Mucosa of descending colon (tissue), 3 donors: ENCODE measurements at regions not wholly inside any gene's neighbourhood (a gene's known extent, or its start where the extent isn't known, plus 50 kb on each side); places are given as distances from the start of the nearest gene placed in this dataset.

Source experiments
- ATAC-seq: fragments of 200-7000 bp; cut with Tn5 transposase; one replicate; pipeline ENCODE4 v1.9.1; 2020; ENCODE audit warnings: mild to moderate bottlenecking, moderate library complexity
- DNase-seq, 3 donors: peaks; one replicate each; pipeline ENCODE4 v3.0.0-alpha.2; 2020
- H3K36me3 ChIP-seq: fragments of 200-600 bp; one replicate; pipeline ENCODE4 v1.8.0; 2021; ENCODE audit warnings: low read depth, mild to moderate bottlenecking
- H3K4me1 ChIP-seq: fragments of 200-600 bp; one replicate; pipeline ENCODE4 v1.8.0; 2021; ENCODE audit warnings: low read depth, mild to moderate bottlenecking
- H3K4me3 ChIP-seq: fragments of 200-600 bp; one replicate; pipeline ENCODE4 v1.8.0; 2021; ENCODE audit warnings: mild to moderate bottlenecking
- H3K9me3 ChIP-seq: fragments of 200-600 bp; one replicate; pipeline ENCODE4 v1.8.0; 2021; ENCODE audit warnings: mild to moderate bottlenecking
- intact Hi-C, 2 donors: fragments of 100-400 bp; cut with DNase I in 1 of 2; cut with micrococcal nuclease in 1 of 2; formaldehyde crosslinking; loops; one replicate each; pipeline versions ENCODE4 v1.11.0 to v1.11.1; 2022; cut with DNase I, micrococcal nuclease
- TF ChIP-seq, protein P1 (sequence below): fragments of 200-600 bp; IDR thresholded peaks from one replicate; pipeline ENCODE4 v1.8.0; 2022; ENCODE audit warnings: antibody characterized with exemption, mild to moderate bottlenecking
- donor health status: DM: no; HTN: no; CAD: no; lungs with moderate emphysema.
- donor health status: DM: no; HTN: no; CAD: no.
- donor health status: DM: no; HTN: yes; CAD: no.

DNA sequence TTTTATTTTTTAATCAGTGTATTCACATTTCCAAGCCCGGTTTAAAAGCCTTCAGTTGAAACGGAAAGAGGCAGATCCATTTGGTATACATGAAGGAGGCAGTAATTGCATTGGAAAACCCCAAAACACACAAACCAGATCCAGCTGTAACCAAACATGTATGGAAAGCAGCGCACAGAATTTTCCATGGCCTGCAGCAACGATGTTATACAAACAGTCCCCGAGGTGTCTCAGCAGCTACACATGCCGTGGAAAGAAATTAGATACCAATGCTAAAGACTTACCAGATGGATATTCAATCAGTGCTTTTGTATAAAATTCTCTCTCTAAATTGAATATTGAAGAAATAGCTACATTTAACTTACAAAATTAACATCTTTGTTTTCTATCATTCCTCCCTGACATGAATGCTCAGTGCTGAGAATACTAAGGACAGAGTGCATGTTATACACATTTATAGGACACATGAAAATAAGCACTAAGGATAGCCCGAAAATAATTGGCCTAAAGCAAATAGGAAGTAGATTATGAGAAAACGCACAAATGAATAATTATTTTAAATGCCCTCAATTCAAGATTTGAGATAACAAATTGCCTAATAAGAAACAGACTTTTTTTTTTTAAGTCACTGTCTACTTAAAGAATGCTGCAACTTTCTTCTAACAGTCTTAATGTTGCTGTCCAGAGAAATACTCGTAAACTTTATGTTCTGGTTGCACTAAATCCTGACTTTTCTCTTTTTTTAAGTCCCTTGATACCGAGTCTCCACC is 713.1 kb downstream of the HDGFL1 start:
- H3K9me3 ChIP-seq: no peaks in the 10 kb centered on the region
- DNase-seq (no peak), ATAC-seq (no peak)
- no peaks in the 10 kb centered on the region for H3K4me1 ChIP-seq
- no peak overlapping the region for H3K4me3 ChIP-seq
- intact Hi-C loops: no loop called here
- TF ChIP-seq, protein P1, sequence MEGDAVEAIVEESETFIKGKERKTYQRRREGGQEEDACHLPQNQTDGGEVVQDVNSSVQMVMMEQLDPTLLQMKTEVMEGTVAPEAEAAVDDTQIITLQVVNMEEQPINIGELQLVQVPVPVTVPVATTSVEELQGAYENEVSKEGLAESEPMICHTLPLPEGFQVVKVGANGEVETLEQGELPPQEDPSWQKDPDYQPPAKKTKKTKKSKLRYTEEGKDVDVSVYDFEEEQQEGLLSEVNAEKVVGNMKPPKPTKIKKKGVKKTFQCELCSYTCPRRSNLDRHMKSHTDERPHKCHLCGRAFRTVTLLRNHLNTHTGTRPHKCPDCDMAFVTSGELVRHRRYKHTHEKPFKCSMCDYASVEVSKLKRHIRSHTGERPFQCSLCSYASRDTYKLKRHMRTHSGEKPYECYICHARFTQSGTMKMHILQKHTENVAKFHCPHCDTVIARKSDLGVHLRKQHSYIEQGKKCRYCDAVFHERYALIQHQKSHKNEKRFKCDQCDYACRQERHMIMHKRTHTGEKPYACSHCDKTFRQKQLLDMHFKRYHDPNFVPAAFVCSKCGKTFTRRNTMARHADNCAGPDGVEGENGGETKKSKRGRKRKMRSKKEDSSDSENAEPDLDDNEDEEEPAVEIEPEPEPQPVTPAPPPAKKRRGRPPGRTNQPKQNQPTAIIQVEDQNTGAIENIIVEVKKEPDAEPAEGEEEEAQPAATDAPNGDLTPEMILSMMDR: no peak
- no peaks in the 10 kb centered on the region for H3K36me3 ChIP-seq

DNA sequence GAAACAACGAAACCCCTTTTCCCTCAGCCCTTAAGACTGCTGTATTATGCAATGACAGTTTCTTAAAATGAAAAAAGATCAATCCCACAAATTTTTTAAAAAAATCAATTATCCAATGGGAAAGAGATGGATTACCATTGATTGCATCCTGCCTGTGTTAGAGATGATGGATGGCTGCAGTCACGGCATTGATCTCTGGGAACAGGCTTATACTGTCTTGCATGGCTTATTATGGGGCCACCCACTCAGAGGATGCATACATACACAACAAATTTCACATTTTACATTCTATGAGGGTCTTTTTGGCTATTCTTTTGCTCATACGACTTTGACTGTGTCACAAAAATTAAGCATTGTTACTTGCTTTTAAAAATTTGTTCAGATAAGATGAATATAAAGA is 724.3 kb downstream of the HDGFL1 start:
- TF ChIP-seq, protein P1: no peak
- DNase-seq (no peak), ATAC-seq (no peak)
- no peak overlapping the region for H3K4me3 ChIP-seq
- H3K36me3 ChIP-seq: no peaks in the 10 kb centered on the region
- intact Hi-C loops: no loop called here
- peaks cover 4% of the 10 kb centered on the region for H3K9me3 ChIP-seq
- H3K4me1 ChIP-seq: no peaks in the 10 kb centered on the region

DNA sequence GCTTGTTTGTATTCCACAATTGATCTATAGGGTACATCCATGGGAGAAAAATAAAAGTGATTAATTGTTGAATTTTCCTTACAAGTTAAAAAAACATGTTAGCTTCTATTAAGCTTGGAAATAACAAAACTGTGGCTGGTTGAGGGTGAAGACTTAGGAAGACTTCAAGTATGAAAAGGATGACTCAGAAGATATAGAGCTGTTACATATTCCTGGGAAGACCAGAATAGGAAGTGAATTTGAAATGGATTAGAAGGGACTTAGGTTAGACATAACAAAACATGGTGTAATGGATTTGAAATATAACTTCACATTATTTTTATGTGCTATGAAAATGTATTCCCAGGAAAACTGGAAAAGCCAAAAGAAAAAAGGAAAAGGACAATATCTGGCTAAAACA is 732.2 kb downstream of the HDGFL1 start:
- Histone ChIP-seq H3K4me1 (no peaks in the 10 kb centered on the region), H3K9me3 (no peaks in the 10 kb centered on the region), H3K4me3 (no peak overlapping the region), H3K36me3 (no peaks in the 10 kb centered on the region)
- TF ChIP-seq, protein P1: no peak
- DNase-seq (no peak), ATAC-seq (no peak)
- intact Hi-C loops: no loop called here

DNA sequence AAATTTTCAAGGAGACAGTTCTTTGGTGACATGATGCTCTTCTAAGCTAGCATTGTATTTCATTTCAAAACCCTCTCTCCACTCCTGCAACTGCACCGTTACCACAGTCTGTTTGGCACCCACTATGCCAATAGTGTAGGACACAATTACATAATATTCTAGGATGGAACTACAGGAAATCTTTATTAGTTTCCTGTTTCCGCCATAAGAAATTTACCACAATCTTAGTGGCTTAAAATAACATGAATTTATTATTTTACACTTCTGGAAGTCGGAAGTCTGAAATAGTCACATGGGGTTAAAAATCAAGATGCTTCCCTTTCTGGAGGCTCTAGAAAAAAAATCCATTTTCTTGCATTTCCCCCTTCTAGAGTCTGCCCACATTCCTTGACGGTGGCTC is 733.1 kb downstream of the HDGFL1 start:
- Histone ChIP-seq H3K4me3 (no peak overlapping the region), H3K36me3 (no peaks in the 10 kb centered on the region), H3K9me3 (no peaks in the 10 kb centered on the region), H3K4me1 (no peaks in the 10 kb centered on the region)
- TF ChIP-seq, protein P1: no peak
- DNase-seq (no peak), ATAC-seq (no peak)
- intact Hi-C loops: no loop called here

DNA sequence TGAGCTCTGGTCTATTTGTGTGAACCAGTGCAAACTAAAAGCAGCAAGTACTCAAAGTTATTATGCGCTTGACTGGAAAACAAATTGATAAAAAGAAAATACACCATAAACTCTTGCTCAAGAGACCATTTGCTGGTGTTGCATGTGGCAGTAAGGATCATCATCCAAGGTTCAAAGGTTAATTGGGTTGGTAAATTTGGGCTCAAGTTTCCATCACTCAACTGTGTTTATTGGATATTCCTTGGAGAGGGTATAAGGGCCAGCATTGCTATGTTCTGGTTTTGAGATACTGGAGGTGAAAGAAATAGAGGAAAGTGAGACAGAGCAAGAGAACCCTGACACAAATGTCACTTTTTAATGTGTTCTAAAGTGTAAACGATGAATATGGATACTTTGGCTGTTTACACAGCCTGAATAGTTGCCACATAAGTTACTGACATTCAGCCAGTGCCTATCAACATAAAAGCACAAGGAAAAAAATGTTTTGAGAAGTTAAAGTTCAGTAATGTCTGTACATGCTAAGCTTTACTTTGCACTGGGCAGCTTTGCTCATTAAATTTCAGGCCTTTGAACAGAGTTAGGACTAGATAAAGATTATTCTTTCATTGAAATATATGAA is 736.1 kb downstream of the HDGFL1 start:
- DNase-seq (no peak), ATAC-seq (no peak)
- Histone ChIP-seq H3K36me3 (no peaks in the 10 kb centered on the region), H3K9me3 (peaks cover 3% of the 10 kb centered on the region), H3K4me1 (no peaks in the 10 kb centered on the region), H3K4me3 (no peak overlapping the region)
- TF ChIP-seq, protein P1: no peak
- intact Hi-C loops: no loop called here
